AG09319 (cell line): ENCODE measurements at regions not wholly inside any gene's neighbourhood (a gene's known extent, or its start where the extent isn't known, plus 50 kb on each side); places are given as distances from the start of the nearest gene placed in this dataset.

Source experiments
- DNase-seq: peaks from one replicate; pipeline ENCODE4 v3.0.0-alpha.2; 2010; ENCODE audit warnings: low read depth; ENCODE audit errors: extremely low read depth
- TF ChIP-seq, protein P1 (sequence below): IDR thresholded peaks from 2 replicates; pipeline ENCODE4 v1.5.1; 2011; ENCODE audit warnings: low read depth, mild to moderate bottlenecking, inconsistent platforms, low read length, moderate library complexity

DNA sequence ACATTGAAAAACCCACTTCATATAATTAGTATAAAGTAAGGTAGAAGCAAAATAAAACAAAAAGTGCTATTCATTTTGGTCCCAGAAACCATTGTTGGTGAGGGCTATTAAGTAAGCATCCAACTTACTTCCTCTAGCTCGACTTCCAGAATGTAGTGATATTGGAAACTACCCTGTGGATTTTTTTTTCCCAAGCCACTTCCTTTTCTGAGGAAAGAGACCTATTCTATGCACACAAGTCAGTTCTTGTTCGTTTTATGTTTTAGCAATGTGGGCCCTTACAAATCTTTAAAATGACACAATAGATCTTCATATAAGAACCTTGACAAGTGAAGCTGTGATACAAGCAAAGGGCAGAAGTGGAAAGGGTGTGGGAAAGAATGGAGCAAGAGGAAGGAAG is 402.0 kb upstream of the TBL1XR1 start:
- no peak for DNase-seq
- TF ChIP-seq, protein P1, sequence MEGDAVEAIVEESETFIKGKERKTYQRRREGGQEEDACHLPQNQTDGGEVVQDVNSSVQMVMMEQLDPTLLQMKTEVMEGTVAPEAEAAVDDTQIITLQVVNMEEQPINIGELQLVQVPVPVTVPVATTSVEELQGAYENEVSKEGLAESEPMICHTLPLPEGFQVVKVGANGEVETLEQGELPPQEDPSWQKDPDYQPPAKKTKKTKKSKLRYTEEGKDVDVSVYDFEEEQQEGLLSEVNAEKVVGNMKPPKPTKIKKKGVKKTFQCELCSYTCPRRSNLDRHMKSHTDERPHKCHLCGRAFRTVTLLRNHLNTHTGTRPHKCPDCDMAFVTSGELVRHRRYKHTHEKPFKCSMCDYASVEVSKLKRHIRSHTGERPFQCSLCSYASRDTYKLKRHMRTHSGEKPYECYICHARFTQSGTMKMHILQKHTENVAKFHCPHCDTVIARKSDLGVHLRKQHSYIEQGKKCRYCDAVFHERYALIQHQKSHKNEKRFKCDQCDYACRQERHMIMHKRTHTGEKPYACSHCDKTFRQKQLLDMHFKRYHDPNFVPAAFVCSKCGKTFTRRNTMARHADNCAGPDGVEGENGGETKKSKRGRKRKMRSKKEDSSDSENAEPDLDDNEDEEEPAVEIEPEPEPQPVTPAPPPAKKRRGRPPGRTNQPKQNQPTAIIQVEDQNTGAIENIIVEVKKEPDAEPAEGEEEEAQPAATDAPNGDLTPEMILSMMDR: no peak

DNA sequence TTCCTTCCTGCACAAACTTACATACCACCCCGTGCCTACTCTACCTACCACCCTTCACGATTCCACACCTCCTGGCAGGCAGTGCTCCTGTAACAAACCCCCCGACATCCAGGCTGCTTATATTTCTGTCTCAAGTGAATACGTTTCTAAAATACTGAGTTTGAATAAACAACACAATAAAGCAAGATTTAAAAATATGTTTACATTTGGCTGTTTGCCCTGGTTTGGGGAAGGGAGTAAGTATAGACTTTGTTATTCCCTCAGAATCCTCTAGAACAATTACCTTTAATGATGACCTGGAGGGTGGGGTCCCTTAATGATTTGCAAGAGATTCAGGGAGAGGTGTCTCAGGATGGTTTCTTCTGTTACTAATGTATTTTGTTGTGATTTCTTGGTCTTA is 402.6 kb upstream of the TBL1XR1 start:
- no peak for DNase-seq
- TF ChIP-seq, protein P1: no peak

GRCh38 chr3:177600411-177600810 is 403.1 kb upstream of the TBL1XR1 start:
- TF ChIP-seq, protein P1: no peak
- DNase-seq: no peak

GRCh38 chr3:177601152-177601551 is 403.9 kb upstream of the TBL1XR1 start:
- TF ChIP-seq, protein P1: no peak
- DNase-seq: no peak

DNA sequence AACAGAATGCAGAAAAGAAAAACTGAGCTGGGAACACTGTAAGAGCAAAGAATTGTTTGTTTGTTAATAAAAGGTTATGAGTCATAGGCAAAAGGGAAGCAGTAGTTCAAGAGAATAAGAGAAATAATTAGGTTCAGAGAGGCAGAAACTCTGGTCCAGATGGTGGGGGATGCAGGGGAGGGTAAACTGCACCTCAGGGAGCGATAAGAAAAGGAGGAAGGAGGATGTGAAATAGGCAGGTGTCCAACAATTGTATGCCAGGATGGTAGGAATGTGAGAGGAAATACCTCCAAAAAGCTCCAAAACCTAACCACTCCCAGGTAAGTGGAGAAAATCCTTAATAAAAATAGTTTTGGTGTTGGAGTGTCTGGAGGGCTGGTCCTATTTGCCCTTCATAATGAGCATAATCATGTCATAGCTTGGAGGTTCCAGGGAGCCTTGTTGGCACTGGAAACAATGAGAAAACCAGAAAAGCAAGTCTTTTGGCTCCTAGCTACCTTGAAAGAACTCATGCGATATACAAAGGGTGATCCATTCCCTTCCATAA is 405.4 kb upstream of the TBL1XR1 start:
- TF ChIP-seq, protein P1: no peak
- DNase-seq: no peak

DNA sequence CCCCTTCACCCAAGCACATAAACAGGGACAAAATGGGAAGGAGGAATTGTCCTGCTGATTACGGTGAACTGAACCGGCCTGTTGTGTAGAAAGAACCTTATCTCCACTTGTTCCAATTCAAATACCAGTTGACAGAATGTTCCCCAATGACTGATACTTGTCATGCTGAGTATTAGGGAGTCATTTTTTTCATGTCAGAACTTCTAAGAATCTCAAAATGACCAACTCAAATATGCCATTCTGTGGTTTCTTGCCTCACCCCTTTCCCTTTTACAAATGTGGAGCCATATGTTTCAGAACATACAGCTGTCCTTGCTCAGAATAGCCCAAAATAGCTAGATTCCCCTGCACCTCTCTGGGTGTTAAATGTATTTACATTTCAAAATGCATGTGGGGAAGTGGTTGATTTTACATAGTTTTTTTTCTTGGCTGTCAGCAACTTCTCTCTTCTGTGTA is 405.9 kb upstream of the TBL1XR1 start:
- DNase-seq: no peak
- TF ChIP-seq, protein P1: no peak

- TF ChIP-seq, protein P1: no peak
- no peak for DNase-seq
Measured at GRCh38 chr3:177604181-177604580, 406.9 kb upstream of the TBL1XR1 start.
